GM13976 (cell line): ENCODE measurements at regions not wholly inside any gene's neighbourhood (a gene's known extent, or its start where the extent isn't known, plus 50 kb on each side); places are given as distances from the start of the nearest gene placed in this dataset.

ENCODE experiments used
- DNase-seq: peaks from one replicate; pipeline ENCODE4 v3.0.0; 2012; ENCODE audit warnings: low spot score
- in situ Hi-C: fragments of 300-500 bp; cut with MboI; formaldehyde crosslinking; loops from one replicate; pipeline ENCODE4 v1.12.0; 2022; ENCODE audit warnings: low sequenced_read_pairs, mixed read lengths, inconsistent platforms; ENCODE audit not compliant: unreplicated experiment
- TF ChIP-seq, protein P1 (sequence below): IDR thresholded peaks from 2 replicates; pipeline ENCODE4 v1.5.1; 2012; ENCODE audit warnings: borderline replicate concordance, mild to moderate bottlenecking; ENCODE audit not compliant: insufficient read depth; ENCODE audit errors: extremely low read depth, missing control alignments, control extremely low read depth

DNA sequence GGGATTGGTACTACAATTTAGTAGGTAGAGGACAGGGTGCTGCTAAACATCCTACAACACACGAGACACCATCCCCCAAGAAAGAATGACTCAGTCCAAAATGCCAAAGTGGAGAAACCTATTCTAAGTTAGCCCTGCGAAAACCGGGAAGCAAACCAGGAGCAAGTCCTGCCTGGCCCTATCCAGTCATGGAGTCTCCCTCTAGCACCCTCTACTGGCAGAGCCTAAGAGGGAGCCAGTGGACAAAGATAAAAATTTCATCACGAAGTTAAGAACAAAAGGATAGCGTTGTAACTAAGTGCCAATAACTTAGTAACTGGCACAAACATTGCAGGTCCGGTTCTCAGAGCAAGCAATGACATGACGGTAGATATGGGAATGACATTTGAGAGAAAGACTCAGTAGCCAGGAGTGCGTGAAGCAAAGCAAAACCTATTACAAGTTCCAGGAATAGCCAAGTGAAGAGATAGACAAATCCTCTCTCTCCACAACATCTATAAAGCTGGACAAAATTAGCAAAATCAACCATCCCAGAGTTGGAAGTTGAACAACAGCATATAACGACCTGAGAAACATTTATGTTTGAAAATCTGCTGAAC lies 383.5 kb downstream of the OMA1 start:
- in situ Hi-C loops = no loop called here
- DNase-seq = no peak
- TF ChIP-seq, protein P1, sequence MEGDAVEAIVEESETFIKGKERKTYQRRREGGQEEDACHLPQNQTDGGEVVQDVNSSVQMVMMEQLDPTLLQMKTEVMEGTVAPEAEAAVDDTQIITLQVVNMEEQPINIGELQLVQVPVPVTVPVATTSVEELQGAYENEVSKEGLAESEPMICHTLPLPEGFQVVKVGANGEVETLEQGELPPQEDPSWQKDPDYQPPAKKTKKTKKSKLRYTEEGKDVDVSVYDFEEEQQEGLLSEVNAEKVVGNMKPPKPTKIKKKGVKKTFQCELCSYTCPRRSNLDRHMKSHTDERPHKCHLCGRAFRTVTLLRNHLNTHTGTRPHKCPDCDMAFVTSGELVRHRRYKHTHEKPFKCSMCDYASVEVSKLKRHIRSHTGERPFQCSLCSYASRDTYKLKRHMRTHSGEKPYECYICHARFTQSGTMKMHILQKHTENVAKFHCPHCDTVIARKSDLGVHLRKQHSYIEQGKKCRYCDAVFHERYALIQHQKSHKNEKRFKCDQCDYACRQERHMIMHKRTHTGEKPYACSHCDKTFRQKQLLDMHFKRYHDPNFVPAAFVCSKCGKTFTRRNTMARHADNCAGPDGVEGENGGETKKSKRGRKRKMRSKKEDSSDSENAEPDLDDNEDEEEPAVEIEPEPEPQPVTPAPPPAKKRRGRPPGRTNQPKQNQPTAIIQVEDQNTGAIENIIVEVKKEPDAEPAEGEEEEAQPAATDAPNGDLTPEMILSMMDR = peak; percentile 76

- DNase-seq = no peak
- TF ChIP-seq, protein P1 = no peak
- in situ Hi-C loops = no loop called here
Measured at GRCh38 chr1:58159434-58159830, 387.1 kb downstream of the OMA1 start.

- no peak for DNase-seq
- TF ChIP-seq, protein P1 = no peak
- in situ Hi-C loops = no loop called here
Measured at GRCh38 chr1:58158506-58159433, 387.8 kb downstream of the OMA1 start.

- no peak for DNase-seq
- TF ChIP-seq, protein P1 = no peak
Measured at GRCh38 chr1:58158016-58158415, 388.5 kb downstream of the OMA1 start.

GRCh38 chr1:58157256-58157655 lies 389.3 kb downstream of the OMA1 start:
- TF ChIP-seq, protein P1 = no peak
- DNase-seq = no peak
- in situ Hi-C loops = no loop called here

More at GRCh38 chr1:58158016-58158415, 388.5 kb downstream of the OMA1 start:
- in situ Hi-C loops = no loop called here

DNA sequence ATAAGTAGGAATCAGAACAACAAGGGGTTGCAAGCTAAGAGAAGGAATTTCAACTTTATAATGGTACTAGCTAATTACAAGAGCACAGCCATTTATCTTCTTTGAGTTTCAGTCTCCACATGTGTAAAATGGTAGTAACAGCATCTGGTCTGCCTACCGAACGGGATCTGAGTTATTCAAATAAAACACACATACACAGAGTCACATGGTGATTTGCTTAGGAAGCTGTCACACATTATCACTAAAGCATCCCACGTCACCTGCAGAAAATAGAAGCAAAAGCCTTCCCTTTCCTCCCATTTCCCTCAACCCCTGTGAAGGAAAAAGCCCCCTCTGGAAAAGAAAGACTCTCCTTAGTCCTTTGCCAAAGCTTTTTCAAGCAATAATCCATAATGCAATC lies 389.7 kb downstream of the OMA1 start:
- DNase-seq = no peak

More for the DNA sequence above, 389.7 kb downstream of the OMA1 start:
- TF ChIP-seq, protein P1 = no peak
- in situ Hi-C loops = no loop called here
